Gastroesophageal sphincter (tissue), 3 donors: ENCODE measurements at regions not wholly inside any gene's neighbourhood (a gene's known extent, or its start where the extent isn't known, plus 50 kb on each side); places are given as distances from the start of the nearest gene placed in this dataset.

Source experiments
- POLR2A ChIP-seq, 2 donors: fragments of 450-650 bp; IDR thresholded peaks; one replicate each; pipeline ENCODE4 v1.6.1; 2017; ENCODE audit warnings: antibody characterized with exemption in 2 of 2, mild to moderate bottlenecking in 2 of 2, moderate library complexity in 1 of 2
- TF ChIP-seq, protein P1 (sequence below), 4 experiments: fragments of 200-600 bp in 2 of 4; fragments of 450-650 bp in 2 of 4; sonication (generic) in 1 of 4; IDR thresholded peaks; one replicate each; pipeline ENCODE4 v1.5.1; 2017 to 2019; ENCODE audit warnings: antibody characterized with exemption in 4 of 4, mild to moderate bottlenecking in 2 of 4, moderate library complexity in 2 of 4

DNA sequence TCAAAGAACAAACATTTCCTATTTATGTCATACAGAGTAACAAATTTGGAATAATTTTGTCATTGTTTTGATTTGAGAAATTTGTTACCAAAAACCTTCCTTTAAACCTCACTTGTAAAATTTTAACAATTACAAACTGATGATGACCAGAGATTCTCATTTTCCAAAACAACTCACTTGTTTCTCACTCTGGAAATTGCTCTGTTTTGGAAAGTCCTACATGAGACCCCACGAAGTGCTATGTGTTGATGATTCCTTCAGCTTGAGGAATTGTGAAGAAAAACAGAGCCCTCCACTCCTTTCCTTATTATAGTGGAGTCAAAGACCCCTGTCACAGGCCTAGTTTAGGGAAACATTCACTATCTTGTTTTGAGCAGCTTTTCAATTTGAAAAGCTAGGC lies 157.6 kb upstream of the RASGRP1 start:
- TF ChIP-seq, protein P1, sequence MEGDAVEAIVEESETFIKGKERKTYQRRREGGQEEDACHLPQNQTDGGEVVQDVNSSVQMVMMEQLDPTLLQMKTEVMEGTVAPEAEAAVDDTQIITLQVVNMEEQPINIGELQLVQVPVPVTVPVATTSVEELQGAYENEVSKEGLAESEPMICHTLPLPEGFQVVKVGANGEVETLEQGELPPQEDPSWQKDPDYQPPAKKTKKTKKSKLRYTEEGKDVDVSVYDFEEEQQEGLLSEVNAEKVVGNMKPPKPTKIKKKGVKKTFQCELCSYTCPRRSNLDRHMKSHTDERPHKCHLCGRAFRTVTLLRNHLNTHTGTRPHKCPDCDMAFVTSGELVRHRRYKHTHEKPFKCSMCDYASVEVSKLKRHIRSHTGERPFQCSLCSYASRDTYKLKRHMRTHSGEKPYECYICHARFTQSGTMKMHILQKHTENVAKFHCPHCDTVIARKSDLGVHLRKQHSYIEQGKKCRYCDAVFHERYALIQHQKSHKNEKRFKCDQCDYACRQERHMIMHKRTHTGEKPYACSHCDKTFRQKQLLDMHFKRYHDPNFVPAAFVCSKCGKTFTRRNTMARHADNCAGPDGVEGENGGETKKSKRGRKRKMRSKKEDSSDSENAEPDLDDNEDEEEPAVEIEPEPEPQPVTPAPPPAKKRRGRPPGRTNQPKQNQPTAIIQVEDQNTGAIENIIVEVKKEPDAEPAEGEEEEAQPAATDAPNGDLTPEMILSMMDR (IDR thresholded peaks at IDR 0.05) = no peak
- TF ChIP-seq POLR2A (IDR thresholded peaks at IDR 0.05) = no peak
